T-helper 1 cell (primary cell): ENCODE measurements at regions not wholly inside any gene's neighbourhood (a gene's known extent, or its start where the extent isn't known, plus 50 kb on each side); places are given as distances from the start of the nearest gene placed in this dataset.

Experiments
- DNase-seq, 5 donors: peaks; one replicate each; pipeline ENCODE4 v3.0.0-alpha.2; 2012 to 2020

GRCh38 chr5:38207343-38207742 is 51.0 kb upstream of the EGFLAM start:
- no peak for DNase-seq

- no peak for DNase-seq
Observed at GRCh38 chr5:38202741-38203140, 55.6 kb upstream of the EGFLAM start.

- DNase-seq = no peak
Observed at GRCh38 chr5:38200872-38201557, 57.3 kb upstream of the EGFLAM start.

GRCh38 chr5:38197118-38197517 is 61.2 kb upstream of the EGFLAM start:
- no peak for DNase-seq

GRCh38 chr5:38193015-38193581 is 65.3 kb upstream of the EGFLAM start:
- peak in 4 of 5 donors; percentile 16 to 43 (median 20) for DNase-seq

- DNase-seq = no peak
Observed at GRCh38 chr5:38191693-38192092, 66.7 kb upstream of the EGFLAM start.

- DNase-seq = no peak
Observed at GRCh38 chr5:38190111-38190510, 68.2 kb upstream of the EGFLAM start.

- DNase-seq = no peak
Observed at GRCh38 chr5:38189081-38189504, 69.3 kb upstream of the EGFLAM start.

- DNase-seq = no peak
Observed at GRCh38 chr5:38188591-38188990, 69.8 kb upstream of the EGFLAM start.

GRCh38 chr5:38187532-38187931 is 70.8 kb upstream of the EGFLAM start:
- no peak for DNase-seq

- DNase-seq = no peak
Observed at GRCh38 chr5:38184627-38185026, 73.7 kb upstream of the EGFLAM start.

- no peak for DNase-seq
Observed at GRCh38 chr5:38182991-38183390, 75.4 kb upstream of the EGFLAM start.

- no peak for DNase-seq
Observed at GRCh38 chr5:38168029-38168428, 90.3 kb upstream of the EGFLAM start.

GRCh38 chr5:38167562-38167996 is 90.8 kb upstream of the EGFLAM start:
- no peak for DNase-seq

- DNase-seq = no peak
Observed at GRCh38 chr5:38166832-38167231, 91.5 kb upstream of the EGFLAM start.

- DNase-seq = no peak
Observed at GRCh38 chr5:38165435-38165834, 92.9 kb upstream of the EGFLAM start.

GRCh38 chr5:38164776-38165399 is 93.5 kb upstream of the EGFLAM start:
- DNase-seq = no peak

- DNase-seq = no peak
Observed at GRCh38 chr5:38163636-38164237, 94.6 kb upstream of the EGFLAM start.

- no peak for DNase-seq
Observed at GRCh38 chr5:38162625-38163024, 95.7 kb upstream of the EGFLAM start.

- DNase-seq = no peak
Observed at GRCh38 chr5:38157024-38157423, 101.3 kb upstream of the EGFLAM start.

- no peak for DNase-seq
Observed at GRCh38 chr5:38154615-38155204, 103.6 kb upstream of the EGFLAM start.

GRCh38 chr5:38151878-38152277 is 106.5 kb upstream of the EGFLAM start:
- no peak for DNase-seq

GRCh38 chr5:38149815-38150195 is 108.6 kb upstream of the EGFLAM start:
- DNase-seq = no peak
